Type B pancreatic cell (in vitro differentiated cells): ENCODE measurements at regions not wholly inside any gene's neighbourhood (a gene's known extent, or its start where the extent isn't known, plus 50 kb on each side); places are given as distances from the start of the nearest gene placed in this dataset.
"Not testable (repeated sequence)": the region's sequence is repeated elsewhere in the genome, so short reads cannot be mapped to it uniquely, and the experiment has no call there.

Experiments
- DNase-seq: peaks from one replicate; pipeline ENCODE4 v3.0.0; 2021; ENCODE audit warnings: mixed read lengths; ENCODE audit not compliant: unreplicated experiment; ENCODE audit errors: extremely low spot score
- H3K27ac Mint-ChIP-seq: 2 replicates; pipeline ENCODE4 v1.8.0; 2021; ENCODE audit warnings: mild to moderate bottlenecking, mixed read lengths
- H3K27me3 Mint-ChIP-seq: 2 replicates; pipeline ENCODE4 v1.8.0; 2021; ENCODE audit warnings: mixed read lengths
- H3K36me3 Mint-ChIP-seq: 2 replicates; pipeline ENCODE4 v1.8.0; 2021; ENCODE audit warnings: mixed read lengths
- H3K4me1 Mint-ChIP-seq: one replicate; pipeline ENCODE4 v1.8.0; 2021; ENCODE audit warnings: mixed read lengths; ENCODE audit not compliant: unreplicated experiment
- H3K4me3 Mint-ChIP-seq: 2 replicates; pipeline ENCODE4 v1.8.0; 2021; ENCODE audit warnings: mild to moderate bottlenecking, mixed read lengths
- H3K9me3 Mint-ChIP-seq: 2 replicates; pipeline ENCODE4 v1.8.0; 2021; ENCODE audit warnings: mixed read lengths
- CTCF ChIP-seq: fragments of 200-600 bp; sonication (generic); conservative IDR thresholded peaks from 2 replicates; pipeline ENCODE4 v1.5.0; 2021; ENCODE audit warnings: antibody characterized with exemption, mild to moderate bottlenecking

- DNase-seq: no peak
- Mint-ChIP-seq H3K4me1 (peaks cover 24% of the 10 kb centered on the region), H3K9me3 (no peaks in the 10 kb centered on the region), H3K27me3 (peaks cover 19% of the 10 kb centered on the region), H3K4me3 (peak overlapping the region; percentile 6), H3K27ac (no peak overlapping the region), H3K36me3 (no peaks in the 10 kb centered on the region)
- no peak for TF ChIP-seq CTCF
These were observed 258.2 kb upstream of the IRS2 start for GRCh38 chr13:110044551-110045111.

- Mint-ChIP-seq H3K4me3 (no peak overlapping the region), H3K4me1 (peaks cover 19% of the 10 kb centered on the region), H3K27ac (no peak overlapping the region), H3K36me3 (no peaks in the 10 kb centered on the region), H3K9me3 (no peaks in the 10 kb centered on the region), H3K27me3 (peaks cover 7% of the 10 kb centered on the region)
- TF ChIP-seq CTCF: no peak
- DNase-seq: no peak
These were observed 256.0 kb upstream of the IRS2 start for GRCh38 chr13:110042253-110042950.

GRCh38 chr13:110041638-110042037 is 255.3 kb upstream of the IRS2 start:
- not testable (repeated sequence) for H3K27me3 Mint-ChIP-seq, H3K9me3 Mint-ChIP-seq, H3K36me3 Mint-ChIP-seq, H3K27ac Mint-ChIP-seq, H3K4me3 Mint-ChIP-seq, DNase-seq
- H3K4me1 Mint-ChIP-seq: peaks cover 12% of the 10 kb centered on the region

- no peaks in the 10 kb centered on the region for H3K36me3 Mint-ChIP-seq
These were observed 251.7 kb upstream of the IRS2 start for GRCh38 chr13:110037925-110038573.

GRCh38 chr13:110036060-110036459 is 249.7 kb upstream of the IRS2 start:
- Mint-ChIP-seq H3K27me3 (no peaks in the 10 kb centered on the region), H3K4me3 (no peak overlapping the region), H3K36me3 (no peaks in the 10 kb centered on the region), H3K4me1 (no peaks in the 10 kb centered on the region), H3K9me3 (no peaks in the 10 kb centered on the region), H3K27ac (no peak overlapping the region)
- no peak for TF ChIP-seq CTCF
- no peak for DNase-seq

More at GRCh38 chr13:110037925-110038573, 251.7 kb upstream of the IRS2 start:
- Mint-ChIP-seq H3K4me1 (no peaks in the 10 kb centered on the region), H3K27me3 (no peaks in the 10 kb centered on the region), H3K9me3 (no peaks in the 10 kb centered on the region), H3K27ac (no peak overlapping the region), H3K4me3 (no peak overlapping the region)
- TF ChIP-seq CTCF: no peak
- no peak for DNase-seq

- no peaks in the 10 kb centered on the region for H3K4me1 Mint-ChIP-seq
- H3K27ac Mint-ChIP-seq: no peak overlapping the region
- no peak overlapping the region for H3K4me3 Mint-ChIP-seq
- DNase-seq: no peak
- no peak for TF ChIP-seq CTCF
- no peaks in the 10 kb centered on the region for H3K36me3 Mint-ChIP-seq
- H3K27me3 Mint-ChIP-seq: no peaks in the 10 kb centered on the region
- H3K9me3 Mint-ChIP-seq: no peaks in the 10 kb centered on the region
These were observed 247.7 kb upstream of the IRS2 start for GRCh38 chr13:110034031-110034549.
